HG03432 (cell line): ENCODE measurements at regions not wholly inside any gene's neighbourhood (a gene's known extent, or its start where the extent isn't known, plus 50 kb on each side); places are given as distances from the start of the nearest gene placed in this dataset.
"Not testable (repeated sequence)": the region's sequence is repeated elsewhere in the genome, so short reads cannot be mapped to it uniquely, and the experiment has no call there.

Experiments
- ATAC-seq: cut with Tn5 transposase; IDR thresholded peaks from one replicate; pipeline ENCODE4 v1.9.1; 2021; ENCODE audit warnings: mild to moderate bottlenecking, moderate library complexity; ENCODE audit not compliant: unreplicated experiment

- no peak for ATAC-seq
These were observed 380.4 kb upstream of the MIS18BP1 start for GRCh38 chr14:45633220-45633984.

- ATAC-seq = no peak
These were observed 368.7 kb upstream of the MIS18BP1 start for GRCh38 chr14:45621731-45622130.

GRCh38 chr14:45619831-45620230, 366.8 kb upstream of the MIS18BP1 start:
- no peak for ATAC-seq

DNA sequence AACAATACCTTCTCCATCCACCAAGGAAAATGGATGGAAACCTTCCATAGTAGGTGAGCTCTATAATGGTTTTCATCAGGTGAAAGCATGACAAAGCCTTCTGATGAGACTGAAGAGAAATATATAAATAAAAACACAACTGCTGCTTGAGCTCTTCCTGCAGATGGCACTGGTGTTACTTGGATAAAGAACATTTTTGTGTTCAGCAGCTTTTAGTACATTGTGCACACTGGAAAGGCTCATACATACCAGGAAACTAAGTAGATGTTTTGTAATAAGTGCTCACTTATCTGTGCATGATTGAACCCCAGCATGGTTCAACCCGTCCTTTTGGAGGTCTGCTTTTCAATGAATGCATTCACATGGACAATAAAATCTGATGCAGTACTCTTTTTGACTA, 357.3 kb upstream of the MIS18BP1 start:
- no peak for ATAC-seq

- ATAC-seq = no peak
These were observed 334.1 kb upstream of the MIS18BP1 start for GRCh38 chr14:45587142-45587541.

DNA sequence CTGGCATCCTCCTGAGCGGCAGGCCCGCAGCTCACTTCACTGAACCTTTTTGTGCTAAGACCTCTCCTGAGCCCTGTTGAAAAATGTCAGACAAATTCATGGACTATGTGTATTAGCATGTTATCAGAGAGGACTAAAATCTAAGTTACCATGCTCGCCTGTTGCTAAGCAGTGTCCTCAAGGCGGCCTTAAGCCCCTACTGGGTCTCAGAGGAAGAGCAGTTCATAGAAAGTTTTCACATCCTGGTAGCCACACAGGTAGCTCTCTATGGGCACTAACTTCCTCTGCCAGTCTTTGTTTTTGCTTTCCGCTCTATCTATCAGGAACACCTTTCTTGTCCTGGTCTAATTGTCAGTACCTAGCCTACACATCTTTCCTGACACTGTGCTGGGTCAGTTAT, 306.6 kb upstream of the MIS18BP1 start:
- ATAC-seq = no peak

DNA sequence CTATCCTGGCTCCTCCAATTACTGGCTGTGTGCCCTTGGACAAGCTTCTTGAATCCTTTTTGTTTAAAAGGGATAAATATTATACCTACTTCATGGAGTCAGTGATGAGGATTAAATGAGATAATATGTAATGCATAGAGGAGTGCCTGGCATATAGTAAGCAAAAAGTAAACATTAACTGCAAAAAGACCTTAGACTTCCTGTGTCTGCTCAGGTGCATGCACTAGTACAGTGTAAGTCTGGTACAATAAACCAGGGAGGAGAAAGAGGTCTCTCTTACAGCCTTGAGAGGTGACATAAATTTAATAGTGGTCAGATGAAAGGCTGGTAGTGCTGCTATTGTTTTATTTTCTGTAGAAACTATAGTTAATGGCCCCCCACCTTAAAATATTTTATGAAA, 305.2 kb upstream of the MIS18BP1 start:
- ATAC-seq = no peak

DNA sequence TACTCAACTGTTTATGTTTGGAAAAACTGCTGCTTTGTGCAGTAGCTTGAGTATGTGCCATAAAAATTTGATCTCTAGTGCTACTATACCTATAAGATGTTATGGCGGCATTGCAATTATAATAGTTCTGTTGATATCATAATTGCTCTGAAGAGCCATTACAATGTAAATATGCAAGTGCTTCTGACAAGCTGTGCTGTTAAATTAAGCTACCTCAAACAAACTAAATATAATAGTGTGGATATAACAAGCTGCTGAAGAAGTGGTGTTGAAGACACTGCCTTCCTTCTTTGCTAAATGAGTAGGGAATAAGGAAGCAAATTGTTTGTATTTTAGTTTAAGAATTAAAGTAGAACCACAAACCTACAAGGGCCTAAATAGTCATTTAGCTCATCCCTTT, 301.0 kb upstream of the MIS18BP1 start:
- ATAC-seq = no peak

DNA sequence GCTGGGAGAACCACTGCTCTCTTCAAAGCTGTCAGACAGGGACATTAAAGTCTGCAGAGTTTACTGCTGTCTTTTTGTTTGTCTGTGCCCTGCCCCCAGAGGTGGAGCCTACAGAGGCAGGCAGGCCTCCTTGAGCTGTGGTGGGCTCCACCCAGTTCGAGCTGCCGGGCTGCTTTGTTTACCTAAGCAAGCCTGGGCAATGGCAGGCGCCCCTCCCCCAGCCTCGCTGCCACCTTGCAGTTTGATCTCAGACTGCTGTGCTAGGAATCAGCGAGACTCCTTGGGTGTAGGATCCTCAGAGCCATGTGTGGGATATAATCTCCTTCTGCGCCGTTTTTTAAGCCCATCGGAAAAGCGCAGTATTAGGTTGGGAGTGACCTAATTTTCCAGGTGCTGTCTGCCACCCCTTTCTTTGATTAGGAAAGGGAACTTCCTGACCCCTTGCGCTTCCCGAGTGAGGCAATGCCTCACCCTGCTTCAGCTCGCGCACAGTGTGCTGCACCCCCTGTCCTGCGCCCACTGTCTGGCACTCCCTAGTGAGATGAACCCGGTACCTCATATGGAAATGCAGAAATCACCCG, 298.3 kb upstream of the MIS18BP1 start:
- ATAC-seq = not testable (repeated sequence)

DNA sequence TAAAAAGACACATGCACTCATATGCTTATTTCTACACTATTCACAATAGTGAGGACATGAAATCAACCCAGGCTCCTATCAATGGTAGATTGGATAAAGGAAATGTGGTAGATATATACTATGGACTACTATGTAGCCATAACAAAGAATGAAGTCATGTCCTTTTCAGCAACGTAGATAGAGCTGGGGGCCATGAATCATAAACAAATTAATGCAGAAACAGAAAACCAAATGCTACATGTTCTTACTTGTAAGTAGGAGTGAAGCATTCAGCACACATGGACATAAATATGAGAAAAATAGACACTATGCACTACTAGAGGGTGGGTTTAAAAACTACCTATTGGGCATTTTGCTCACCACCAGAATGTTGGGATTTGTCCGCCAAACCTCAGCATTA, 278.0 kb upstream of the MIS18BP1 start:
- no peak for ATAC-seq

DNA sequence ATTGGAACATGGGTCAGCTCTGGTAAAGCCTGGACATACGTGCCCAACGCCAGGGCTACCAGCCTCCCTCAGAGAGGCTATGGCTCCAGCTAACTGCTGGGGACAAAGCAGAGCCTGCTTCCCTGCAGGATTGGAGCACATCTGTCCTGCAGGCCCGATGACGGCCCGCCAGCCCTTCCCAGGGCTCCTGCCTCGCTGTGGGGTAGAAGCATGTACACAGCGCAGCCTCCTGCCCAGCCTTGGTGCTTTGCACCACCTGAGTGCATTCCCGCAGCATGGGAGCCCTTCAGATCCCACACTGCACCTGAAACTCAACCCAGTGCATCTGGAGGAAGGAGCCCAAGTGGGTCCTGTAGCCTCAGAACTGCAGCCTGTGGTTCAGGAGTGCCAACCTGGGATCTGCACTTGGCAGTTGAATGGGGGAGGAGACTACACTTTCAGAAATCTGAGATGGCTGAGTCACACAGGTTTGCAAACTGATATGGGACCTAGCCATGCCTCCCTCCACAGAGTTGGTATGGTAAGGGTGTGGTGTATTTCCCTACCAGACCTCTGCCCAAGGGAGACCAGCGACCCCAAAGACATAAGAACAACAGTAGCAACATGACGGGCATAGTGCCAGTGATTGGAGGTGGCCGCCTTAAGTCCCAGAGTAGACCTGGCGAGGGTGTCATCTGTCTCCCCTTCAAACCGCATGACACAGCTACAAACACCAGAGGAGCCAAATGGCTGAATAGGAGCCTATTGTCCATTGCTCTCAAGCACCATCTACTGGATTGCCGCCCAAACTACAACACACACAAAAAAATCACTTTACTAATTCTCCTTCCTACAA, 273.9 kb upstream of the MIS18BP1 start:
- ATAC-seq = peak; percentile 97

DNA sequence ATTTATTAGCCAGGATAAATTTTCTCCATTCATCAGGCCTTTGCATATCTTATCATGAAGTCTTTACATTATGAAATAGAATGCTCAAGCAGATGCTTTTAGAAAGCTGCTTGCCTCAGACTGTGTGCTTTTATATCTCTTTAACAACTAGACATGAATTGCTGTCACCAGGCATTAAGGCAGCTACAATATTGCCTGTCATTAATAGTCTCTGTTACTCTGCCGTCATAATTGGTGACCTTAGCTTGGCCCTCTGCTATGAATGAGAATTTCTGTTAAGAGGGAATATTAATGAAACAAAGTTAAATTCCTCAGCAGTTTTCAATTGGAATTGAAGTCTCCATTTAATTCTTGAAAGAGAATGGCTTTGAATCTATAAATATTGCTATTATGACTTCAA, 266.8 kb upstream of the MIS18BP1 start:
- no peak for ATAC-seq

DNA sequence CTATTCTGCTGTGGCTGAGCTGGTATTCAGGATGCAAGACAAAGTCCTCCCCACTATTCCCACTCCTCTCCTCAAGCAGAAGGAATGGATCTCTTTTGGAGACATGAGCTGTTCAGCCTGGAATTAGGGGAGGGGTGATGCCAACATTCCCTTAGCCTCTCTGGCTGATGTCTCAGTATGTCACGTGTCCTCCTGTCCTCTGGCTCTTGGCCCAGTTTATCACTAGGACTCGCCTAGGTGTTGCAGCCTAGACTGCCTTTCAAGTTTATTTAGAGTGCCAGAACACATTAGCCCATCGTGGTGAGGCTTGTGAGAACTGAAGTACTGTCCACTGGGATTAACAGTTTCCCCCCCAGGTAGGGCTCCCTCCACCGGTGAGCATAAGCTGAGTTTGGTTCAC, 239.9 kb upstream of the MIS18BP1 start:
- no peak for ATAC-seq

DNA sequence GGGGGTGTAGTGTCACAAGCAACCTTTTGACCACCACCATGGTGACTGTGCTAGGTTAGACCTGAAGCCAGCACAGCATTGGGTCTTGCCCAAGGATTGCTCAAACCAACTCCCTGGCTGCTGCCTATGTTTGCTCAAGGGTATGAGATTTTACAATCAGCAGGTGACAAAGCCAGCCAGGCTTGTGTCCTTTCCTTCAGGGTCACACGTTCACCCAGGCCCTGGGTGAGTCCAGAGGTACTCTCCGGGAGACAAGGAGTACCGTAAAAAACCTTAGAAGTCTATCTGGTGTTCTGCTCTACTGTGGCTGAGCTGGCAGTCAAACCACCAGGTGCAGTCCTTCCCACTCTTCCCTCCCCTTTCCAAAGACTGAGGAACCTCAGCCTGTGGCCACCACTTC, 238.9 kb upstream of the MIS18BP1 start:
- ATAC-seq = no peak

DNA sequence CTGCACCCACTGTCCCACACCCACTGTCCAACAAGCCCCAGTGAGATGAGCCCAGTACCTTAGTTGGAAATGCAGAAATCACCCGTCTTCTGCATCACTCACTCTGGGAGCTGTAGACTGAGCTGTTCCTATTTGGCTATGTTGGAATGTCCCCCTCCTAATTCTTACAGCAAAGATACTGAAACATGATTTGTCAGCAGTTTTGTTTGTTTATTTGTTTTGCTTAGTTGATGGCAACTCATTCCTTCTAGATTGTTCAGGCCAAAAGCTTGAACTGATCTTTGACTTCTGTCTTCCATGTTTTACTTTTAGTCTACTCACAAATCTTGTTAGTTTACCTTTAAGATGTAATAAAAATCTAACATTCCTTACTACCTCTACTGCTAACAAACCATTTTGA, 233.6 kb upstream of the MIS18BP1 start:
- no peak for ATAC-seq

DNA sequence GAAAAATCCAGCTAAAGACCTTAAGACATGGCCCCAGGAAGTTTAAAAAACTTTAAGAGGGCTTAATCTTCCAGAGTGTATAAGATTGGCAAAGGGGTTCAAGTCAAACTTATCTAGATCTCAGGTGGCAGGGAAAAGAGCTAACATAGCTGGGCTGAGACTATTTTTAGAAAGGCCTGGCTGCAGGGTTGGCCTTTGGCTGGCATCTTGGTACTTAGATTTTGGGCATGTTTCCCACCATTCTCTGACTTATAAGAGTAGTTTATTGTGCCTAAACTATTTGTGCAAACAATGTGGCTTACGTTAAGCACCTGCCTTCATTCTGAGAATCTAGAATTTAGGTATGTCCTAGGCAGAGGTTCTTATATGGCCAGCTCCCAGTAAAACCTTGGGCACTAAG, 214.0 kb upstream of the MIS18BP1 start:
- no peak for ATAC-seq

DNA sequence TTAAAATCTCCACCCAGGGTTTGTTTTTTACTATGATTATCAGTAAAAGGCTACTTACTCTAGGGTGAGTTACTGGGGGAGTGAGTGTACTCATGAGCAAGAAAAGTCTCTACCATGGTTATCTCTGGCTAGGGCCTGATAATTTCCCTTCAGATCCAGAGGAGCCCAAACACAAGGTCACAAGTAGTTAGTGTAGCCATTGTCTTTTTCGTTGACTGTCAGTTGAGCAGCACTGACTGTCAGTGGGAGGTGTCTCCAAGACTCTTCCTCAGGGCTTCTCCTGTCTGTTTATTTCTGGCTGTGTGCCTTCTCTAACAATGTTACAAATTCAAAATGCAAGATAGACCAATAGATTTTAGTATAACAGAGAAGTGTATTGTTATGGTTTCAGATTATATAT, 181.2 kb upstream of the MIS18BP1 start:
- ATAC-seq = no peak

- ATAC-seq = peak; percentile 87
These were observed 173.8 kb upstream of the MIS18BP1 start for GRCh38 chr14:45426685-45427282.

DNA sequence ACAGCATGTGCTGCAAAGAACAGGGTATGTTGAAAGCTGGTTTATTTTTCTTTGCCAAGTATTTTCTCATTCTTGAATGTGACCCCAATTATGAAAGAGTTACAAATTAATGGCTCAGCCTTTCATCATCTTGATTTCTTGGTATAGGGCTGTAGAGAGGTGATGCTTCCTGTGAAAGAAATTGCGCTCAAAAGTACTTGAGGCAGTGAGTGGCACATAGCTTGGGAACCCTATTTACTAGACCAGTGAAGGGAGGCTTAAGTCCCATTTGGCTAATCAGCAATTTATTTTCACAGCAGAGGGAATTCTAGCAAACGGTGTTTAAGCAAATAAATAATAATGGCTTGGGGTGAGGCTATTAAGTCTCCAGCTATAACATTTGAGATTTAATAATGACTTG, 153.9 kb upstream of the MIS18BP1 start:
- no peak for ATAC-seq

GRCh38 chr14:45400950-45401640, 148.1 kb upstream of the MIS18BP1 start:
- ATAC-seq = no peak

- ATAC-seq = no peak
These were observed 147.5 kb upstream of the MIS18BP1 start for GRCh38 chr14:45400509-45400908.
